GM21717 (cell line): ENCODE measurements at regions not wholly inside any gene's neighbourhood (a gene's known extent, or its start where the extent isn't known, plus 50 kb on each side); places are given as distances from the start of the nearest gene placed in this dataset.

Experiments
- ATAC-seq: cut with Tn5 transposase; IDR thresholded peaks from one replicate; pipeline ENCODE4 v1.9.1; 2021; ENCODE audit warnings: mild to moderate bottlenecking, moderate library complexity; ENCODE audit not compliant: unreplicated experiment

GRCh38 chr6:14816116-14816859, 429.6 kb upstream of the JARID2 start:
- ATAC-seq: no peak

GRCh38 chr6:14817074-14817473, 428.8 kb upstream of the JARID2 start:
- ATAC-seq: no peak

- ATAC-seq: no peak
Measured at GRCh38 chr6:14818422-14818884, 427.4 kb upstream of the JARID2 start.

- ATAC-seq: no peak
Measured at GRCh38 chr6:14819001-14819400, 426.9 kb upstream of the JARID2 start.

- no peak for ATAC-seq
Measured at GRCh38 chr6:14819840-14820420, 425.9 kb upstream of the JARID2 start.

- ATAC-seq: no peak
Measured at GRCh38 chr6:14822012-14822553, 423.8 kb upstream of the JARID2 start.

- ATAC-seq: no peak
Measured at GRCh38 chr6:14822679-14823078, 423.2 kb upstream of the JARID2 start.

GRCh38 chr6:14824060-14824459, 421.8 kb upstream of the JARID2 start:
- ATAC-seq: no peak

GRCh38 chr6:14824484-14825275, 421.2 kb upstream of the JARID2 start:
- no peak for ATAC-seq

- no peak for ATAC-seq
Measured at GRCh38 chr6:14826456-14826855, 419.4 kb upstream of the JARID2 start.

GRCh38 chr6:14827354-14827753, 418.5 kb upstream of the JARID2 start:
- no peak for ATAC-seq

- no peak for ATAC-seq
Measured at GRCh38 chr6:14828201-14828611, 417.7 kb upstream of the JARID2 start.

GRCh38 chr6:14831070-14831469, 414.8 kb upstream of the JARID2 start:
- no peak for ATAC-seq

GRCh38 chr6:14831937-14832336, 413.9 kb upstream of the JARID2 start:
- ATAC-seq: no peak

- ATAC-seq: no peak
Measured at GRCh38 chr6:14832427-14832826, 413.4 kb upstream of the JARID2 start.

- ATAC-seq: no peak
Measured at GRCh38 chr6:14834851-14835530, 410.9 kb upstream of the JARID2 start.

GRCh38 chr6:14837435-14837834, 408.4 kb upstream of the JARID2 start:
- ATAC-seq: no peak

GRCh38 chr6:14838133-14838583, 407.7 kb upstream of the JARID2 start:
- no peak for ATAC-seq

- no peak for ATAC-seq
Measured at GRCh38 chr6:14841901-14842421, 403.9 kb upstream of the JARID2 start.

- no peak for ATAC-seq
Measured at GRCh38 chr6:14844411-14844810, 401.5 kb upstream of the JARID2 start.

GRCh38 chr6:14848019-14848418, 397.9 kb upstream of the JARID2 start:
- ATAC-seq: no peak
